ENCODE measurements at regions not wholly inside any gene's neighbourhood (a gene's known extent, or its start where the extent isn't known, plus 50 kb on each side); places are given as distances from the start of the nearest gene placed in this dataset.

GRCh38 chr4:137994853-137995252, 247.3 kb downstream of the SLC7A11 start:
- no peaks in the 10 kb centered on the region for H3K4me1 ChIP-seq
- H3K9me3 ChIP-seq: no peaks in the 10 kb centered on the region
- ATAC-seq: no peak
- no peak for TF ChIP-seq POLR2A (IDR thresholded peaks at IDR 0.05)
- TF ChIP-seq, protein P1, sequence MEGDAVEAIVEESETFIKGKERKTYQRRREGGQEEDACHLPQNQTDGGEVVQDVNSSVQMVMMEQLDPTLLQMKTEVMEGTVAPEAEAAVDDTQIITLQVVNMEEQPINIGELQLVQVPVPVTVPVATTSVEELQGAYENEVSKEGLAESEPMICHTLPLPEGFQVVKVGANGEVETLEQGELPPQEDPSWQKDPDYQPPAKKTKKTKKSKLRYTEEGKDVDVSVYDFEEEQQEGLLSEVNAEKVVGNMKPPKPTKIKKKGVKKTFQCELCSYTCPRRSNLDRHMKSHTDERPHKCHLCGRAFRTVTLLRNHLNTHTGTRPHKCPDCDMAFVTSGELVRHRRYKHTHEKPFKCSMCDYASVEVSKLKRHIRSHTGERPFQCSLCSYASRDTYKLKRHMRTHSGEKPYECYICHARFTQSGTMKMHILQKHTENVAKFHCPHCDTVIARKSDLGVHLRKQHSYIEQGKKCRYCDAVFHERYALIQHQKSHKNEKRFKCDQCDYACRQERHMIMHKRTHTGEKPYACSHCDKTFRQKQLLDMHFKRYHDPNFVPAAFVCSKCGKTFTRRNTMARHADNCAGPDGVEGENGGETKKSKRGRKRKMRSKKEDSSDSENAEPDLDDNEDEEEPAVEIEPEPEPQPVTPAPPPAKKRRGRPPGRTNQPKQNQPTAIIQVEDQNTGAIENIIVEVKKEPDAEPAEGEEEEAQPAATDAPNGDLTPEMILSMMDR (IDR thresholded peaks at IDR 0.05): no peak
- H3K27me3 ChIP-seq: no peaks in the 10 kb centered on the region
- H3K36me3 ChIP-seq (replicated peaks in 1 of 2; ENCODE audit: insufficient read depth in 1 of 2, low read depth in 2 of 2): no peaks in the 10 kb centered on the region
- intact Hi-C loops (cut with DNase I): no loop called here
- no peak overlapping the region for H3K4me3 ChIP-seq
- no peak overlapping the region for H3K27ac ChIP-seq
- DNase-seq: no peak

GRCh38 chr4:137993232-137993631, 248.9 kb downstream of the SLC7A11 start:
- no peaks in the 10 kb centered on the region for H3K9me3 ChIP-seq
- no peaks in the 10 kb centered on the region for H3K36me3 ChIP-seq (replicated peaks in 1 of 2; ENCODE audit: insufficient read depth in 1 of 2, low read depth in 2 of 2)
- H3K4me1 ChIP-seq: no peaks in the 10 kb centered on the region
- no peak overlapping the region for H3K27ac ChIP-seq
- no peak for TF ChIP-seq POLR2A (IDR thresholded peaks at IDR 0.05)
- TF ChIP-seq, protein P1 (IDR thresholded peaks at IDR 0.05): no peak
- 91 to 92% methylated on average over 1 of the region's 1 CpG for WGBS, 2 donors
- DNase-seq: no peak
- ATAC-seq: no peak
- no peak overlapping the region for H3K4me3 ChIP-seq
- no peaks in the 10 kb centered on the region for H3K27me3 ChIP-seq
- intact Hi-C loops (cut with DNase I): no loop called here

GRCh38 chr4:137981277-137981676, 260.9 kb downstream of the SLC7A11 start:
- Histone ChIP-seq H3K27me3 (no peaks in the 10 kb centered on the region), H3K9me3 (no peaks in the 10 kb centered on the region), H3K4me1 (no peaks in the 10 kb centered on the region), H3K27ac (no peak overlapping the region), H3K36me3 (replicated peaks in 1 of 2; ENCODE audit: insufficient read depth in 1 of 2, low read depth in 2 of 2) (no peaks in the 10 kb centered on the region), H3K4me3 (no peak overlapping the region)
- TF ChIP-seq, protein P1 (IDR thresholded peaks at IDR 0.05): no peak
- TF ChIP-seq POLR2A (IDR thresholded peaks at IDR 0.05): no peak
- intact Hi-C loops (cut with DNase I): no loop called here
- no peak for DNase-seq
- no peak for ATAC-seq
- WGBS, 2 donors: 80 to 85% methylated on average over 3 of the region's 3 CpGs

GRCh38 chr4:137980641-137981040, 261.5 kb downstream of the SLC7A11 start:
- ATAC-seq (no peak), DNase-seq (no peak)
- TF ChIP-seq, protein P1 (IDR thresholded peaks at IDR 0.05): no peak
- no peak for TF ChIP-seq POLR2A (IDR thresholded peaks at IDR 0.05)
- no peaks in the 10 kb centered on the region for H3K9me3 ChIP-seq
- intact Hi-C loops (cut with DNase I): no loop called here
- WGBS, 2 donors: 27% methylated on average over 2 of the region's 2 CpGs
- H3K27ac ChIP-seq: no peak overlapping the region
- H3K4me1 ChIP-seq: no peaks in the 10 kb centered on the region
- no peak overlapping the region for H3K4me3 ChIP-seq
- no peaks in the 10 kb centered on the region for H3K36me3 ChIP-seq (replicated peaks in 1 of 2; ENCODE audit: insufficient read depth in 1 of 2, low read depth in 2 of 2)
- no peaks in the 10 kb centered on the region for H3K27me3 ChIP-seq

DNA sequence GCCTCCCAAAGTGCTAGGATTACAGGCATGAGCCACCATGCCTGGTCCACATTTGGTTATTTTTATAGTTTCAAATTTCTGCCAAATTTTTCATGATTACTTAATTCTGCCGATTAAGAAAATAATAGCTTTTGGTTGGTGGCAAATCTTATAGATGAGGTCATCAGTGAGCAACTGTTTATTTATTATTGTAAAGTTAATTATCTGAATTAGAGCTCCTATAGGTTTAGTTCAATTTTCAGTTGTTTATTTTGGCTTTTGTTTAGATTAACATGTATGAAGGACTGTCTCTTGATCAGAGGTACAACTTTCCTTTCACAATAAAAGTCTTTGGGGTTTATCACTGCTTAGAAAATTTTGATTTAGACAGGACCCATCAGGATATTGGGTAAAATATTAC, 262.2 kb downstream of the SLC7A11 start:
- WGBS, 2 donors: 95 to 100% methylated on average over 1 of the region's 1 CpG
- ATAC-seq: no peak
- intact Hi-C loops (cut with DNase I): no loop called here

More for the DNA sequence above, 262.2 kb downstream of the SLC7A11 start:
- Histone ChIP-seq H3K9me3 (no peaks in the 10 kb centered on the region), H3K27ac (no peak overlapping the region), H3K4me1 (no peaks in the 10 kb centered on the region), H3K4me3 (no peak overlapping the region), H3K36me3 (replicated peaks in 1 of 2; ENCODE audit: insufficient read depth in 1 of 2, low read depth in 2 of 2) (no peaks in the 10 kb centered on the region), H3K27me3 (no peaks in the 10 kb centered on the region)
- no peak for DNase-seq
- TF ChIP-seq, protein P1 (IDR thresholded peaks at IDR 0.05): no peak
- no peak for TF ChIP-seq POLR2A (IDR thresholded peaks at IDR 0.05)

All from body of pancreas (tissue), 4 donors.